ENCODE measurements at regions not wholly inside any gene's neighbourhood (a gene's known extent, or its start where the extent isn't known, plus 50 kb on each side); places are given as distances from the start of the nearest gene placed in this dataset.

DNA sequence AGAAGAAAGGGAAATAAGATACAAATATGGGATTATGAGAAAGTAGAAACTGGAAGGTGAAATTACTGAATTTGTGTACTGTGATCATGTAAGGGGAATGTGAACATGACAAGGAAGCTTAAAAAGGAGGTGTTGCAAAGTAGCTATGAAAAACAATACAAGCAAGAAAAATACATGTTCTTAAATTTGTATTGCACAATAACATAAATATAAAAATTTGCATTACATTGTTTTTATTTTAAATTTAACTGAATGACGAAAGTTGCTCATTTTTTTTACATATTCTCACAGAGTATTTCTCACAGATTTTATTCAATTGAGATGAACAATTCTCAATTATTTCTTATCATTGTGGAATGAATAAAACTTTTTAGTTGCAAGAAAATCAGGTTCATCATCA is 874.8 kb downstream of the AMY1C start:
- TF ChIP-seq, protein P1, sequence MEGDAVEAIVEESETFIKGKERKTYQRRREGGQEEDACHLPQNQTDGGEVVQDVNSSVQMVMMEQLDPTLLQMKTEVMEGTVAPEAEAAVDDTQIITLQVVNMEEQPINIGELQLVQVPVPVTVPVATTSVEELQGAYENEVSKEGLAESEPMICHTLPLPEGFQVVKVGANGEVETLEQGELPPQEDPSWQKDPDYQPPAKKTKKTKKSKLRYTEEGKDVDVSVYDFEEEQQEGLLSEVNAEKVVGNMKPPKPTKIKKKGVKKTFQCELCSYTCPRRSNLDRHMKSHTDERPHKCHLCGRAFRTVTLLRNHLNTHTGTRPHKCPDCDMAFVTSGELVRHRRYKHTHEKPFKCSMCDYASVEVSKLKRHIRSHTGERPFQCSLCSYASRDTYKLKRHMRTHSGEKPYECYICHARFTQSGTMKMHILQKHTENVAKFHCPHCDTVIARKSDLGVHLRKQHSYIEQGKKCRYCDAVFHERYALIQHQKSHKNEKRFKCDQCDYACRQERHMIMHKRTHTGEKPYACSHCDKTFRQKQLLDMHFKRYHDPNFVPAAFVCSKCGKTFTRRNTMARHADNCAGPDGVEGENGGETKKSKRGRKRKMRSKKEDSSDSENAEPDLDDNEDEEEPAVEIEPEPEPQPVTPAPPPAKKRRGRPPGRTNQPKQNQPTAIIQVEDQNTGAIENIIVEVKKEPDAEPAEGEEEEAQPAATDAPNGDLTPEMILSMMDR (IDR thresholded peaks at IDR 0.05; ENCODE audit: poor library complexity): no peak
- no peak for TF ChIP-seq EZH2 (IDR thresholded peaks at IDR 0.05; ENCODE audit: borderline replicate concordance)
